ENCODE measurements at regions not wholly inside any gene's neighbourhood (a gene's known extent, or its start where the extent isn't known, plus 50 kb on each side); places are given as distances from the start of the nearest gene placed in this dataset.
"Not testable (repeated sequence)": the region's sequence is repeated elsewhere in the genome, so short reads cannot be mapped to it uniquely, and the experiment has no call there.

DNA sequence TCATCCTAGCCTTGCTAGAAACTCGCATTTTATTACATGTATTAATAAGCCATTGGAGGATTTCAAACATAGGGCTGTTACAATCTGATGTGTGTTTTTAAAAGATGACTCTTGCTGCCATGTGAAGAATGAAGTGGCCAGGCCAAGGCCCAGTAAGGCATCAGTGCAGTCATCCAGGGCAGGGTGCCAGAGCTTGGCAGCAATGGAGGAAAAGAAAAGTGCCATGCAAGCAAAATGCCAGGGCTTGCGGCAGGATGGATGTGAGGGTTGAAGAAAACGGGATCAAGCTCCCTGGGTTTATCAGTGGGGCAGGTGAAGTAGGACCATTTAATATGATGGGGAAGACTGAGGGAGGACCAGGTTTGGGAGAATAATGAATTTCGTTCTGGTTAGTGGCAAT, 183.6 kb downstream of the MINAR1 start:
- H2AFZ ChIP-seq (ENCODE audit: low read length) = no peak overlapping the region
- no peaks in the 10 kb centered on the region for H4K20me1 ChIP-seq (ENCODE audit: insufficient read depth, low read length)
- H3K4me3 ChIP-seq (ENCODE audit: low read depth, low read length, poor library complexity, severe bottlenecking) = no peak overlapping the region
- no peaks in the 10 kb centered on the region for H3K9me3 ChIP-seq (ENCODE audit: low read length)
- no peaks in the 10 kb centered on the region for H3K9me2 ChIP-seq (ENCODE audit: insufficient read depth, low read length)
- no peak overlapping the region for H3K4me2 ChIP-seq (ENCODE audit: low read length)
- DNase-seq (ENCODE audit: low spot score) = no peak
- H3K36me3 ChIP-seq (ENCODE audit: insufficient read depth, low read length) = no peaks in the 10 kb centered on the region
- no peak overlapping the region for H3K27ac ChIP-seq (ENCODE audit: low read depth, low read length, poor library complexity, severe bottlenecking)
- POLR2A ChIA-PET = no interaction called here
- CTCF ChIA-PET (ENCODE audit: unreplicated experiment) = no interaction called here
- no peak for TF ChIP-seq EZH2phosphoT487 (IDR thresholded peaks at IDR 0.05; ENCODE audit: borderline replicate concordance, low read depth, low read length)
- TF ChIP-seq, protein P1, sequence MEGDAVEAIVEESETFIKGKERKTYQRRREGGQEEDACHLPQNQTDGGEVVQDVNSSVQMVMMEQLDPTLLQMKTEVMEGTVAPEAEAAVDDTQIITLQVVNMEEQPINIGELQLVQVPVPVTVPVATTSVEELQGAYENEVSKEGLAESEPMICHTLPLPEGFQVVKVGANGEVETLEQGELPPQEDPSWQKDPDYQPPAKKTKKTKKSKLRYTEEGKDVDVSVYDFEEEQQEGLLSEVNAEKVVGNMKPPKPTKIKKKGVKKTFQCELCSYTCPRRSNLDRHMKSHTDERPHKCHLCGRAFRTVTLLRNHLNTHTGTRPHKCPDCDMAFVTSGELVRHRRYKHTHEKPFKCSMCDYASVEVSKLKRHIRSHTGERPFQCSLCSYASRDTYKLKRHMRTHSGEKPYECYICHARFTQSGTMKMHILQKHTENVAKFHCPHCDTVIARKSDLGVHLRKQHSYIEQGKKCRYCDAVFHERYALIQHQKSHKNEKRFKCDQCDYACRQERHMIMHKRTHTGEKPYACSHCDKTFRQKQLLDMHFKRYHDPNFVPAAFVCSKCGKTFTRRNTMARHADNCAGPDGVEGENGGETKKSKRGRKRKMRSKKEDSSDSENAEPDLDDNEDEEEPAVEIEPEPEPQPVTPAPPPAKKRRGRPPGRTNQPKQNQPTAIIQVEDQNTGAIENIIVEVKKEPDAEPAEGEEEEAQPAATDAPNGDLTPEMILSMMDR (conservative IDR thresholded peaks at IDR 0.05; ENCODE audit: low read length) = no peak
- no peaks in the 10 kb centered on the region for H3K79me2 ChIP-seq (ENCODE audit: insufficient read depth, low read depth, low read length)
- BruUV-seq (replicated peaks) = no TSS peak
- intact Hi-C loops (cut with micrococcal nuclease; ENCODE audit: unreplicated experiment) = no loop called here
- H3K4me1 ChIP-seq (ENCODE audit: insufficient read depth, low read length, poor library complexity, severe bottlenecking) = no peaks in the 10 kb centered on the region

DNA sequence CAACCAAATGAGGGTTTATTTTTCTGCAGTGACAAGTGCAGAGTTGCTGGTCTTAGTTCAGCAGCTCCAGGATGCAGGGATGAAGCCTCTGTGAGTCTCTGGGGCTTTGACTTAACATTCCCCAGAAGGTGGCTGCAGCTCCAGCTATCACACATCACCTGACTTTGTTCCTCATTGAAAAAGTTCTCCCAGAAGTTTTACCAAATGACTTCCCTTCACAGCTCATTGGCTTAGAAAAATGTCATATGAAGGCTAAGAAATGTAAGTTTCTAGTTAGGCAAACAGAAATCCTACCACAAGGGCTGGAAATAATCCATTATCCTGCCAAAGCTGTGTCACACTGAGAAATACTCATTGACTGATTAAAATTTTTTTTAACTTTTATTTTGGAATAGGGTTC, 184.9 kb downstream of the MINAR1 start:
- TF ChIP-seq, protein P1 (conservative IDR thresholded peaks at IDR 0.05; ENCODE audit: low read length) = no peak
- TF ChIP-seq EZH2phosphoT487 (IDR thresholded peaks at IDR 0.05; ENCODE audit: borderline replicate concordance, low read depth, low read length) = no peak
- no peaks in the 10 kb centered on the region for H3K36me3 ChIP-seq (ENCODE audit: insufficient read depth, low read length)
- H3K9me2 ChIP-seq (ENCODE audit: insufficient read depth, low read length) = no peaks in the 10 kb centered on the region
- intact Hi-C loops (cut with micrococcal nuclease; ENCODE audit: unreplicated experiment) = no loop called here
- no peak overlapping the region for H3K4me2 ChIP-seq (ENCODE audit: low read length)
- POLR2A ChIA-PET = interaction anchor here (0.7 kb wide), 1 partner anchor 663 kb away, joined by 6 read pairs; no protein-coding TSS in a partner anchor
- BruUV-seq (replicated peaks) = no TSS peak
- H3K4me1 ChIP-seq (ENCODE audit: insufficient read depth, low read length, poor library complexity, severe bottlenecking) = no peaks in the 10 kb centered on the region
- no peak for DNase-seq (ENCODE audit: low spot score)
- H3K9me3 ChIP-seq (ENCODE audit: low read length) = no peaks in the 10 kb centered on the region
- H3K27ac ChIP-seq (ENCODE audit: low read depth, low read length, poor library complexity, severe bottlenecking) = no peak overlapping the region
- no peaks in the 10 kb centered on the region for H4K20me1 ChIP-seq (ENCODE audit: insufficient read depth, low read length)
- H3K79me2 ChIP-seq (ENCODE audit: insufficient read depth, low read depth, low read length) = no peaks in the 10 kb centered on the region
- no peak overlapping the region for H3K4me3 ChIP-seq (ENCODE audit: low read depth, low read length, poor library complexity, severe bottlenecking)
- no peak overlapping the region for H2AFZ ChIP-seq (ENCODE audit: low read length)
- CTCF ChIA-PET (ENCODE audit: unreplicated experiment) = no interaction called here

DNA sequence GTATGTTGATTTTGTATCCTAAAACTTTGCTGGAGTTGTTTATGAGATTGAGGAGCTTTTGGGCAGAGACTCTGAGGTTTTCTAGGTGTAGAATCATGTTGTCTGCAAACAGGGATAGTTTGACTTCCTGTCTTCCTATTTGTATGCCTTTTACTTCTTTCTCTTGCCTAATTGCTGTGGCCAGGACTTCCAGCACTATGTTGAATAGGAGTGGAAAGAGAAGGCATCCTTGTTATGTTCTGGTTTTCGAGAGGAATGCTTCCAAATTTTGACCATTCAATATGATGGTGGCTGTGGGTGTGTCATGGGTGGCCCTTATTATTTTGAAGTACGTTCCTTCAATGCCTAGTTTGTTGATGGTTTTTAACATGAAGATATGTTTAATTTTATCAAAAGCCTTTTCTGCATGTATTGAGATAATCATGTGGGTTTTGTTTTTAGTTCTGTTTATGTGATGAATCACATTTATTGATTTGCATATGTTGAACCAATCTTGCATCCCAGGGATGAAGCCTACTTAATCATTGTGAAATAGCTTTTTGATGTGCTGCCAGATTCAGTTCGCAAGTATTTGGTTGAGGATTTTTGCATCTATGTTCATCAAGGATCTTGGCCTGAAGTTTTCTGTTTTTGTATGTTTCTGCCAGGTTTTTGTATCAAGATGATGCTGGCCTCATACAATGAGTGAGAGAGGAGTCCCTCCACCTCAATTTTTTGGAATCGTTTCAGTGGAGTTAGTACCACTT, 188.1 kb downstream of the MINAR1 start:
- Histone ChIP-seq H3K4me3 (ENCODE audit: low read depth, low read length, poor library complexity, severe bottlenecking) (no peak overlapping the region), H3K9me2 (ENCODE audit: insufficient read depth, low read length) (no peaks in the 10 kb centered on the region), H4K20me1 (ENCODE audit: insufficient read depth, low read length) (no peaks in the 10 kb centered on the region), H3K27ac (ENCODE audit: low read depth, low read length, poor library complexity, severe bottlenecking) (no peak overlapping the region), H3K79me2 (ENCODE audit: insufficient read depth, low read depth, low read length) (no peaks in the 10 kb centered on the region), H3K36me3 (ENCODE audit: insufficient read depth, low read length) (no peaks in the 10 kb centered on the region), H2AFZ (ENCODE audit: low read length) (no peak overlapping the region), H3K4me1 (ENCODE audit: insufficient read depth, low read length, poor library complexity, severe bottlenecking) (no peaks in the 10 kb centered on the region), H3K9me3 (ENCODE audit: low read length) (no peaks in the 10 kb centered on the region), H3K4me2 (ENCODE audit: low read length) (no peak overlapping the region)
- DNase-seq (ENCODE audit: low spot score) = no peak
- TF ChIP-seq, protein P1 (conservative IDR thresholded peaks at IDR 0.05; ENCODE audit: low read length) = no peak
- no peak for TF ChIP-seq EZH2phosphoT487 (IDR thresholded peaks at IDR 0.05; ENCODE audit: borderline replicate concordance, low read depth, low read length)
- CTCF ChIA-PET (ENCODE audit: unreplicated experiment) = no interaction called here
- POLR2A ChIA-PET = interaction anchor here (0.6 kb wide), 1 partner anchor 18 kb away, joined by 3 read pairs; no protein-coding TSS in a partner anchor
- intact Hi-C loops (cut with micrococcal nuclease; ENCODE audit: unreplicated experiment) = no loop called here
- BruUV-seq (replicated peaks) = no TSS peak

DNA sequence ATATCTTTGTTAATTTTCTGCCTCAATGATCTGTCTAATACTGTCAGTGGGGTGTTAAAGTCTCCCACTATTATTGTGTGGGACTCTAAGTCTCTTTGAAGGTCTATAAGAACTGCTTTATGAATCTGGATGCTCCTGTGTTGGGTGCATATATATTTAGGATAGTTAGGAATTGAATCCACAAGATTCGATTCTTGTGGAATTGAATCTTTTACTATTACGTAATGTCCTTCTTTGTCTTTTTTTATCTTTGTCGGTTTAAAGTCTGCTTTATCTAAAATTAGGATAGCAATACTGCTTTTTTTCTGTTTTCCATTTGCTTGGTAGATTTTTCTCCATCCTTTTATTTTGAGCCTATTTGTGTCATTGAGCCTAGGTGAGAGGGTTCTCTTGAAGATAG, 189.7 kb downstream of the MINAR1 start:
- H3K9me3 ChIP-seq (ENCODE audit: low read length); CTCF ChIA-PET (ENCODE audit: unreplicated experiment); H3K27ac ChIP-seq (ENCODE audit: low read depth, low read length, poor library complexity, severe bottlenecking); DNase-seq (ENCODE audit: low spot score); H3K36me3 ChIP-seq (ENCODE audit: insufficient read depth, low read length); POLR2A ChIA-PET; intact Hi-C loops (cut with micrococcal nuclease; ENCODE audit: unreplicated experiment); BruUV-seq (replicated peaks); H2AFZ ChIP-seq (ENCODE audit: low read length); H3K4me2 ChIP-seq (ENCODE audit: low read length); H3K9me2 ChIP-seq (ENCODE audit: insufficient read depth, low read length); H3K79me2 ChIP-seq (ENCODE audit: insufficient read depth, low read depth, low read length); H3K4me3 ChIP-seq (ENCODE audit: low read depth, low read length, poor library complexity, severe bottlenecking); H3K4me1 ChIP-seq (ENCODE audit: insufficient read depth, low read length, poor library complexity, severe bottlenecking); H4K20me1 ChIP-seq (ENCODE audit: insufficient read depth, low read length): not testable (repeated sequence)
